IMR-90 (cell line): ENCODE measurements at regions not wholly inside any gene's neighbourhood (a gene's known extent, or its start where the extent isn't known, plus 50 kb on each side); places are given as distances from the start of the nearest gene placed in this dataset.

Experiments
- ATAC-seq: fragments of 200-7000 bp; cut with Tn5 transposase; 2 replicates; pipeline ENCODE4 v1.9.1; 2020; ENCODE audit warnings: low read depth, mild to moderate bottlenecking, moderate library complexity
- BruUV-seq: library from RNA; stranded (reverse); fragments of 400-500 nt; replicated peaks from 2 replicates; lab custom pipeline; 2021; lab: Mats Ljungman, UMichigan
- CTCF ChIA-PET: fragments of 300-600 bp; formaldehyde crosslinking; extraction: SDS; loops from one replicate; lab custom pipeline; 2021; ENCODE audit warnings: antibody characterized with exemption; lab: Yijun Ruan, JAX
- POLR2A ChIA-PET: fragments of 300-600 bp; sonication (Branson Sonifier 250); formaldehyde crosslinking; loops from one replicate; lab custom pipeline; 2022; ENCODE audit warnings: antibody characterized with exemption; ENCODE audit not compliant: unreplicated experiment; lab: Charles Lee
- DNase-seq: peaks from one replicate; pipeline ENCODE4 v3.0.0; 2013
- H2AFZ ChIP-seq: replicated peaks from 2 replicates; pipeline ENCODE3; 2013; ENCODE audit warnings: low read length, mild to moderate bottlenecking; ENCODE audit not compliant: poor library complexity
- H2AK5ac ChIP-seq: 2 replicates; pipeline ENCODE4 v1.6.1; 2013; ENCODE audit warnings: low read depth, low read length, inconsistent platforms
- H2AK9ac ChIP-seq: replicated peaks from 2 replicates; pipeline ENCODE3; 2013; ENCODE audit warnings: mild to moderate bottlenecking, low read depth, low read length, moderate library complexity; ENCODE audit not compliant: poor library complexity
- H2BK120ac ChIP-seq: 2 replicates; pipeline ENCODE4 v1.6.1; 2013; ENCODE audit warnings: low read depth, low read length, inconsistent platforms
- H2BK15ac ChIP-seq: 3 replicates; pipeline ENCODE4 v1.6.1; 2013; ENCODE audit warnings: low read depth, low read length, inconsistent platforms
- H2BK20ac ChIP-seq: 2 replicates; pipeline ENCODE4 v1.6.1; 2013; ENCODE audit warnings: low read depth, mild to moderate bottlenecking, inconsistent platforms, low read length, moderate library complexity
- H2BK5ac ChIP-seq: 2 replicates; pipeline ENCODE4 v1.6.1; 2013; ENCODE audit warnings: mild to moderate bottlenecking, low read depth, low read length, inconsistent platforms; ENCODE audit not compliant: poor library complexity, severe bottlenecking
- H3K14ac ChIP-seq: replicated peaks from 2 replicates; pipeline ENCODE4 v1.6.1; 2013; ENCODE audit warnings: low read depth, low read length, inconsistent platforms
- H3K18ac ChIP-seq: 2 replicates; pipeline ENCODE4 v1.6.1; 2013; ENCODE audit warnings: low read depth, low read length, control low read depth
- H3K23ac ChIP-seq: 2 replicates; pipeline ENCODE4 v1.6.1; 2013; ENCODE audit warnings: low read depth, low read length, inconsistent platforms
- H3K27ac ChIP-seq: 2 replicates; pipeline ENCODE4 v1.5.1; 2013; ENCODE audit warnings: mild to moderate bottlenecking, control low read depth, low read length; ENCODE audit not compliant: insufficient read depth
- H3K27me3 ChIP-seq: 2 replicates; pipeline ENCODE4 v1.6.1; 2013; ENCODE audit warnings: low read length; ENCODE audit not compliant: control insufficient read depth, insufficient read depth
- H3K36me3 ChIP-seq: 2 replicates; pipeline ENCODE4 v1.6.1; 2013; ENCODE audit warnings: low read length, mixed read lengths; ENCODE audit not compliant: control insufficient read depth, insufficient read depth
- H3K4ac ChIP-seq: 2 replicates; pipeline ENCODE4 v1.6.1; 2013; ENCODE audit warnings: low read depth, low read length, inconsistent platforms
- H3K4me1 ChIP-seq: 2 replicates; pipeline ENCODE4 v1.6.1; 2013; ENCODE audit warnings: low read length, mixed read lengths; ENCODE audit not compliant: control insufficient read depth, insufficient read depth
- H3K4me2 ChIP-seq: 2 replicates; pipeline ENCODE4 v1.6.1; 2013; ENCODE audit warnings: low read depth, mild to moderate bottlenecking, control low read depth, low read length, moderate library complexity
- H3K4me3 ChIP-seq: 2 replicates; pipeline ENCODE4 v1.5.1; 2013; ENCODE audit warnings: low read depth, mild to moderate bottlenecking, control low read depth, low read length, moderate library complexity; ENCODE audit not compliant: insufficient read depth
- H3K56ac ChIP-seq: 2 replicates; pipeline ENCODE4 v1.6.1; 2013; ENCODE audit warnings: low read length, inconsistent platforms; ENCODE audit not compliant: insufficient read depth; ENCODE audit errors: extremely low read depth
- H3K79me1 ChIP-seq, 2 experiments: 2 replicates each; pipeline ENCODE4 v1.6.1; 2013; ENCODE audit warnings: low read length in 2 of 2, inconsistent platforms in 1 of 2, low read depth in 1 of 2
- H3K9ac ChIP-seq: 2 replicates; pipeline ENCODE4 v1.6.1; 2013; ENCODE audit warnings: low read depth, low read length, control low read depth
- H3K9me1 ChIP-seq: 2 replicates; pipeline ENCODE4 v1.6.1; 2013; ENCODE audit warnings: low read length, inconsistent platforms; ENCODE audit not compliant: insufficient read depth
- H3K9me3 ChIP-seq: 2 replicates; pipeline ENCODE4 v1.6.1; 2013; ENCODE audit warnings: low read length; ENCODE audit not compliant: control insufficient read depth, insufficient read depth
- H4K20me1 ChIP-seq: 2 replicates; pipeline ENCODE4 v1.6.1; 2013; ENCODE audit warnings: low read length, inconsistent platforms; ENCODE audit not compliant: insufficient read depth
- H4K5ac ChIP-seq: 2 replicates; pipeline ENCODE4 v1.6.1; 2013; ENCODE audit warnings: mild to moderate bottlenecking, low read depth, low read length, control low read depth
- H4K8ac ChIP-seq, 2 experiments: 2 replicates each; pipeline ENCODE4 v1.6.1; 2013; ENCODE audit warnings: low read depth in 2 of 2, low read length in 2 of 2, control low read depth in 1 of 2, inconsistent platforms in 1 of 2
- H4K91ac ChIP-seq: 2 replicates; pipeline ENCODE4 v1.6.1; 2013; ENCODE audit warnings: low read depth, low read length, inconsistent platforms; ENCODE audit not compliant: insufficient read depth
- BHLHE40 ChIP-seq: fragments of 150-350 bp; IDR thresholded peaks from 2 replicates; pipeline ENCODE4 v1.6.1; 2016; ENCODE audit warnings: mild to moderate bottlenecking, low read depth, low read length
- CEBPB ChIP-seq: IDR thresholded peaks from 2 replicates; pipeline ENCODE4 v1.6.1; 2012; ENCODE audit warnings: low read depth, low read length, improper control_type of control experiment
- CHD1 ChIP-seq: IDR thresholded peaks from 2 replicates; pipeline ENCODE4 v1.6.1; 2012; ENCODE audit warnings: low read depth, low read length, improper control_type of control experiment
- CTCF ChIP-seq: conservative IDR thresholded peaks from 2 replicates; pipeline ENCODE4 v1.5.1; 2012; ENCODE audit warnings: mild to moderate bottlenecking, low read depth, low read length, improper control_type of control experiment
- MAFK ChIP-seq: IDR thresholded peaks from 2 replicates; pipeline ENCODE4 v1.6.1; 2012; ENCODE audit warnings: low read depth, low read length, improper control_type of control experiment
- MAZ ChIP-seq: IDR thresholded peaks from 2 replicates; pipeline ENCODE4 v1.6.1; 2012; ENCODE audit warnings: low read depth, mild to moderate bottlenecking, low read length, improper control_type of control experiment, moderate library complexity, borderline replicate concordance
- MXI1 ChIP-seq: IDR thresholded peaks from 2 replicates; pipeline ENCODE4 v1.6.1; 2012; ENCODE audit warnings: low read depth, mild to moderate bottlenecking, low read length, moderate library complexity, borderline replicate concordance
- NFE2L2 ChIP-seq: fragments of 150-350 bp; IDR thresholded peaks from 2 replicates; pipeline ENCODE4 v1.6.1; 2016; ENCODE audit warnings: low read depth, mild to moderate bottlenecking, low read length
- POLR2A ChIP-seq: IDR thresholded peaks from 2 replicates; pipeline ENCODE4 v1.6.1; 2012; ENCODE audit warnings: mild to moderate bottlenecking, low read depth, low read length
- RAD21 ChIP-seq: IDR thresholded peaks from 2 replicates; pipeline ENCODE4 v1.6.1; 2012; ENCODE audit warnings: low read length, improper control_type of control experiment
- RCOR1 ChIP-seq: IDR thresholded peaks from 2 replicates; pipeline ENCODE4 v1.6.1; 2012; ENCODE audit warnings: mild to moderate bottlenecking, low read length, improper control_type of control experiment; ENCODE audit not compliant: insufficient replicate concordance
- SMC3 ChIP-seq: fragments of 150-350 bp; IDR thresholded peaks from 2 replicates; pipeline ENCODE4 v1.6.1; 2016; ENCODE audit warnings: low read depth, mild to moderate bottlenecking, antibody characterized with exemption, low read length, moderate library complexity
- WGBS, 2 experiments: methylation state at CpG; one replicate each; pipeline versions ENCODE4 v1.1.5 to v1.1.7; 2013; ENCODE audit warnings: missing lambda C conversion rate in 2 of 2; ENCODE audit not compliant: insufficient read length in 1 of 2; ENCODE audit errors: extremely low coverage in 2 of 2; 5-methylcytosine and 5-hydroxymethylcytosine counted together
- dilution Hi-C: fragments of 300-500 bp; cut with HindIII; formaldehyde crosslinking; loops from one replicate; pipeline ENCODE4 v1.14.3; 2018; ENCODE audit warnings: low sequenced_read_pairs; ENCODE audit not compliant: unreplicated experiment
- in situ Hi-C: fragments of 300-500 bp; cut with MboI; formaldehyde crosslinking; loops from 3 replicates; pipeline ENCODE4 v1.14.3; 2019; ENCODE audit warnings: low sequenced_read_pairs, inconsistent platforms, mixed read lengths
- intact Hi-C: fragments of 100-400 bp; cut with micrococcal nuclease; formaldehyde crosslinking; loops from 2 replicates; pipeline ENCODE4 v1.10.0; 2022
- TF ChIP-seq, protein P1 (sequence below): fragments of 150-350 bp; IDR thresholded peaks from 2 replicates; pipeline ENCODE4 v1.6.1; 2017; ENCODE audit warnings: mild to moderate bottlenecking, antibody characterized with exemption, low read length, low read depth
- TF ChIP-seq, protein P2 (sequence below): fragments of 150-350 bp; IDR thresholded peaks from 2 replicates; pipeline ENCODE4 v1.6.1; 2016; ENCODE audit warnings: low read depth, mild to moderate bottlenecking, low read length, moderate library complexity, borderline replicate concordance

GRCh38 chr4:123615901-123616300 lies 219.3 kb downstream of the SPRY1 start:
- no peak for DNase-seq
- Histone ChIP-seq H3K23ac (no peak overlapping the region), H4K20me1 (no peaks in the 10 kb centered on the region), H3K36me3 (no peaks in the 10 kb centered on the region), H2BK20ac (no peak overlapping the region), H2AK9ac (no peak overlapping the region), H2AFZ (no peak overlapping the region), H2BK5ac (no peak overlapping the region), H4K5ac (no peak overlapping the region), H2AK5ac (no peak overlapping the region), H3K9me3 (no peaks in the 10 kb centered on the region), H3K9ac (no peak overlapping the region), H3K27ac (no peak overlapping the region), H3K4me2 (no peak overlapping the region), H3K4ac (no peak overlapping the region), H3K4me1 (peaks cover 6% of the 10 kb centered on the region), H3K79me1 (no peaks in the 10 kb centered on the region), H3K14ac (no peak overlapping the region), H2BK15ac (no peak overlapping the region), H4K8ac (no peak overlapping the region), H3K9me1 (no peaks in the 10 kb centered on the region), H2BK120ac (no peak overlapping the region), H3K56ac (no peak overlapping the region), H3K18ac (no peak overlapping the region; the same call in 1 of the 2 replicates), H3K4me3 (no peak overlapping the region), H3K27me3 (no peaks in the 10 kb centered on the region), H4K91ac (no peak overlapping the region)
- dilution Hi-C loops (no loop called here), in situ Hi-C loops (no loop called here), intact Hi-C loops (no loop called here)
- CTCF ChIA-PET, result no interaction called here
- no TSS peak for BruUV-seq
- POLR2A ChIA-PET, result no interaction called here
- WGBS, 2 experiments, result no CpG with 5 or more reads among the region's 2 CpGs
- ATAC-seq, result no peak
- TF ChIP-seq CHD1, result no peak
- TF ChIP-seq SMC3, result no peak
- TF ChIP-seq, protein P1, sequence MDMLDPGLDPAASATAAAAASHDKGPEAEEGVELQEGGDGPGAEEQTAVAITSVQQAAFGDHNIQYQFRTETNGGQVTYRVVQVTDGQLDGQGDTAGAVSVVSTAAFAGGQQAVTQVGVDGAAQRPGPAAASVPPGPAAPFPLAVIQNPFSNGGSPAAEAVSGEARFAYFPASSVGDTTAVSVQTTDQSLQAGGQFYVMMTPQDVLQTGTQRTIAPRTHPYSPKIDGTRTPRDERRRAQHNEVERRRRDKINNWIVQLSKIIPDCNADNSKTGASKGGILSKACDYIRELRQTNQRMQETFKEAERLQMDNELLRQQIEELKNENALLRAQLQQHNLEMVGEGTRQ, result no peak
- no peak for TF ChIP-seq CEBPB
- TF ChIP-seq MAZ, result no peak
- TF ChIP-seq MAFK, result no peak
- TF ChIP-seq NFE2L2, result no peak
- TF ChIP-seq RCOR1, result no peak
- no peak for TF ChIP-seq MXI1
- no peak for TF ChIP-seq BHLHE40
- TF ChIP-seq CTCF, result no peak
- TF ChIP-seq, protein P2, sequence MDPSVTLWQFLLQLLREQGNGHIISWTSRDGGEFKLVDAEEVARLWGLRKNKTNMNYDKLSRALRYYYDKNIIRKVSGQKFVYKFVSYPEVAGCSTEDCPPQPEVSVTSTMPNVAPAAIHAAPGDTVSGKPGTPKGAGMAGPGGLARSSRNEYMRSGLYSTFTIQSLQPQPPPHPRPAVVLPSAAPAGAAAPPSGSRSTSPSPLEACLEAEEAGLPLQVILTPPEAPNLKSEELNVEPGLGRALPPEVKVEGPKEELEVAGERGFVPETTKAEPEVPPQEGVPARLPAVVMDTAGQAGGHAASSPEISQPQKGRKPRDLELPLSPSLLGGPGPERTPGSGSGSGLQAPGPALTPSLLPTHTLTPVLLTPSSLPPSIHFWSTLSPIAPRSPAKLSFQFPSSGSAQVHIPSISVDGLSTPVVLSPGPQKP, result no peak
- no peak for TF ChIP-seq RAD21
- TF ChIP-seq POLR2A, result no peak
